HEK293 (cell line): ENCODE measurements at regions not wholly inside any gene's neighbourhood (a gene's known extent, or its start where the extent isn't known, plus 50 kb on each side); places are given as distances from the start of the nearest gene placed in this dataset.

Experiments used
- CTCF ChIA-PET: fragments of 350-600 bp; formaldehyde crosslinking; extraction: SDS; loops from one replicate; lab custom pipeline; 2021; ENCODE audit warnings: antibody characterized with exemption; lab: Yijun Ruan, JAX
- POLR2A ChIA-PET: fragments of 300-600 bp; formaldehyde crosslinking; extraction: SDS; loops from one replicate; lab custom pipeline; 2020; ENCODE audit warnings: antibody characterized with exemption, inconsistent platforms; lab: Yijun Ruan, JAX
- H3K27ac ChIP-seq: fragments of 200-500 bp; sonication (Bioruptor generic); 2 replicates; pipeline ENCODE4 v1.5.1; 2014; ENCODE audit warnings: low read depth, low read length, control low read depth, inconsistent platforms; ENCODE audit errors: extremely low read depth
- H3K36me3 ChIP-seq, 2 experiments: fragments of 200-500 bp in 1 of 2; sonication (Bioruptor generic) in 1 of 2; 1 replicate in 1 of 2; 2 replicates in 1 of 2; pipeline ENCODE4 v1.5.1; 2014 to 2017; ENCODE audit warnings: inconsistent platforms in 2 of 2, low read length in 2 of 2; ENCODE audit not compliant: control insufficient read depth in 2 of 2, insufficient read depth in 1 of 2
- H3K4me1 ChIP-seq: fragments of 200-500 bp; sonication (Bioruptor generic); 2 replicates; pipeline ENCODE4 v1.5.1; 2014; ENCODE audit warnings: mild to moderate bottlenecking, low read length, inconsistent platforms; ENCODE audit not compliant: control insufficient read depth, insufficient read depth
- H3K4me3 ChIP-seq: 2 replicates; pipeline ENCODE4 v1.5.1; 2011; ENCODE audit warnings: low read depth, mild to moderate bottlenecking, control low read depth, low read length, moderate library complexity
- H3K9me3 ChIP-seq: fragments of 200-500 bp; sonication (Bioruptor generic); 2 replicates; pipeline ENCODE4 v1.5.1; 2014; ENCODE audit warnings: low read depth, low read length, inconsistent platforms; ENCODE audit not compliant: control insufficient read depth, insufficient read depth
- CTCF ChIP-seq: fragments of 450-650 bp; formaldehyde crosslinking; IDR thresholded peaks from 2 replicates; pipeline ENCODE4 v1.5.1; 2016; ENCODE audit warnings: missing biosample characterization, missing genetic modification characterization
- EGR2 ChIP-seq: fragments of 450-650 bp; formaldehyde crosslinking; IDR thresholded peaks from 2 replicates; pipeline ENCODE4 v1.5.1; 2016; ENCODE audit warnings: low read depth, missing biosample characterization, missing genetic modification characterization
- TSHZ1 ChIP-seq: fragments of 450-650 bp; formaldehyde crosslinking; IDR thresholded peaks from 2 replicates; pipeline ENCODE4 v1.5.1; 2016; ENCODE audit warnings: missing biosample characterization, missing genetic modification characterization, borderline replicate concordance
- ZBTB11 ChIP-seq: fragments of 450-650 bp; formaldehyde crosslinking; conservative IDR thresholded peaks from 2 replicates; pipeline ENCODE4 v1.5.1; 2016; ENCODE audit warnings: low read depth, missing biosample characterization, missing genetic modification characterization
- ZBTB20 ChIP-seq: fragments of 450-650 bp; formaldehyde crosslinking; IDR thresholded peaks from 2 replicates; pipeline ENCODE4 v1.5.1; 2016; ENCODE audit warnings: missing biosample characterization, missing genetic modification characterization
- ZBTB48 ChIP-seq: fragments of 450-650 bp; formaldehyde crosslinking; IDR thresholded peaks from 2 replicates; pipeline ENCODE4 v1.5.1; 2016; ENCODE audit warnings: missing biosample characterization, missing genetic modification characterization
- ZIC2 ChIP-seq: fragments of 450-650 bp; formaldehyde crosslinking; IDR thresholded peaks from 2 replicates; pipeline ENCODE4 v1.5.1; 2016; ENCODE audit warnings: missing biosample characterization, missing genetic modification characterization
- ZNF26 ChIP-seq: fragments of 450-650 bp; formaldehyde crosslinking; IDR thresholded peaks from 2 replicates; pipeline ENCODE4 v1.5.1; 2016; ENCODE audit warnings: missing biosample characterization, missing genetic modification characterization
- ZNF362 ChIP-seq: fragments of 450-650 bp; formaldehyde crosslinking; IDR thresholded peaks from 2 replicates; pipeline ENCODE4 v1.5.1; 2016; ENCODE audit warnings: missing biosample characterization, missing genetic modification characterization
- ZNF518A ChIP-seq: fragments of 450-650 bp; formaldehyde crosslinking; conservative IDR thresholded peaks from 2 replicates; pipeline ENCODE4 v1.5.1; 2016; ENCODE audit warnings: low read depth, missing biosample characterization, missing genetic modification characterization
- ZNF548 ChIP-seq: fragments of 450-650 bp; formaldehyde crosslinking; IDR thresholded peaks from 2 replicates; pipeline ENCODE4 v1.5.1; 2016; ENCODE audit warnings: missing biosample characterization, missing genetic modification characterization
- ZNF555 ChIP-seq: fragments of 450-650 bp; formaldehyde crosslinking; conservative IDR thresholded peaks from 2 replicates; pipeline ENCODE4 v1.5.1; 2017; ENCODE audit warnings: missing biosample characterization, mild to moderate bottlenecking, missing genetic modification characterization, inconsistent platforms
- ZNF658 ChIP-seq: fragments of 450-650 bp; formaldehyde crosslinking; IDR thresholded peaks from 2 replicates; pipeline ENCODE4; 2016; ENCODE audit warnings: missing biosample characterization, missing genetic modification characterization
- ZNF747 ChIP-seq: fragments of 450-650 bp; formaldehyde crosslinking; IDR thresholded peaks from 2 replicates; pipeline ENCODE4 v1.5.1; 2016; ENCODE audit warnings: missing biosample characterization, missing genetic modification characterization
- ZSCAN23 ChIP-seq: fragments of 450-650 bp; formaldehyde crosslinking; IDR thresholded peaks from 2 replicates; pipeline ENCODE4 v1.5.1; 2016; ENCODE audit warnings: missing biosample characterization, missing genetic modification characterization

GRCh38 chr9:116020146-116020545 is 133.4 kb upstream of the PAPPA start (continued):
- no peak for TF ChIP-seq ZNF518A (tag by site-specific recombination)

- TF ChIP-seq ZNF555 (no peak), EGR2 (tag by site-specific recombination) (no peak), ZSCAN23 (tag by site-specific recombination) (no peak), ZNF548 (tag by site-specific recombination) (no peak), ZNF747 (tag by site-specific recombination) (no peak), ZNF362 (tag by site-specific recombination) (no peak), ZNF658 (no peak), ZIC2 (no peak), ZBTB11 (no peak), CTCF (tag by site-specific recombination) (no peak), ZBTB20 (no peak), ZNF26 (tag by site-specific recombination) (no peak), ZBTB48 (tag by site-specific recombination) (no peak), TSHZ1 (no peak)
- TF ChIP-seq, all 188 proteins: peak for 0
- ChIA-PET CTCF (no interaction called here), POLR2A (no interaction called here)
- Histone ChIP-seq H3K4me3 (no peak overlapping the region), H3K27ac (no peak overlapping the region), H3K4me1 (no peaks in the 10 kb centered on the region), H3K36me3 (no peaks in the 10 kb centered on the region), H3K9me3 (no peaks in the 10 kb centered on the region)
These were observed 132.8 kb upstream of the PAPPA start for GRCh38 chr9:116020801-116021200.
